Hepatocyte (in vitro differentiated cells): ENCODE measurements at regions not wholly inside any gene's neighbourhood (a gene's known extent, or its start where the extent isn't known, plus 50 kb on each side); places are given as distances from the start of the nearest gene placed in this dataset.

Experiments used
- DNase-seq: peaks from one replicate; pipeline ENCODE4 v3.0.0-alpha.2; 2016; ENCODE audit warnings: low spot score
- H2AFZ ChIP-seq: fragments of 200-600 bp; sonication (generic); 2 replicates; pipeline ENCODE4 v1.6.0; 2016; ENCODE audit warnings: antibody characterized with exemption, mild to moderate bottlenecking
- H3K27ac ChIP-seq: fragments of 200-600 bp; sonication (generic); 2 replicates; pipeline ENCODE4 v1.5.1; 2016; ENCODE audit warnings: mild to moderate bottlenecking
- H3K27me3 ChIP-seq: fragments of 200-600 bp; sonication (generic); 2 replicates; pipeline ENCODE4 v1.6.1; 2016
- H3K36me3 ChIP-seq: fragments of 200-600 bp; sonication (generic); replicated peaks from 2 replicates; pipeline ENCODE4 v1.5.1; 2016; ENCODE audit warnings: low read depth; ENCODE audit not compliant: insufficient read depth
- H3K4me1 ChIP-seq: fragments of 200-600 bp; sonication (generic); 2 replicates; pipeline ENCODE4 v1.5.1; 2016; ENCODE audit warnings: mild to moderate bottlenecking, moderate library complexity; ENCODE audit not compliant: insufficient read depth
- H3K4me2 ChIP-seq: fragments of 200-600 bp; sonication (generic); 2 replicates; pipeline ENCODE4 v1.6.0; 2016
- H3K4me3 ChIP-seq: fragments of 200-600 bp; sonication (generic); 2 replicates; pipeline ENCODE4 v1.5.1; 2016; ENCODE audit warnings: mild to moderate bottlenecking
- H3K79me2 ChIP-seq: fragments of 200-600 bp; sonication (generic); 2 replicates; pipeline ENCODE4 v1.6.0; 2017; ENCODE audit warnings: mild to moderate bottlenecking
- H3K9me2 ChIP-seq: fragments of 200-600 bp; sonication (generic); replicated peaks from 2 replicates; pipeline ENCODE4 v1.6.0; 2017; ENCODE audit warnings: mild to moderate bottlenecking; ENCODE audit not compliant: insufficient read depth
- H3K9me3 ChIP-seq: fragments of 200-600 bp; sonication (generic); 2 replicates; pipeline ENCODE4 v1.5.1; 2016; ENCODE audit warnings: low read depth, mild to moderate bottlenecking
- H4K20me1 ChIP-seq: fragments of 200-600 bp; sonication (generic); 2 replicates; pipeline ENCODE4 v1.6.0; 2016; ENCODE audit warnings: mild to moderate bottlenecking; ENCODE audit not compliant: insufficient read depth, poor library complexity, severe bottlenecking
- EZH2 ChIP-seq: fragments of 200-600 bp; sonication (generic); IDR thresholded peaks from 2 replicates; pipeline ENCODE4 v1.6.1; 2016; ENCODE audit warnings: antibody characterized with exemption, mild to moderate bottlenecking, borderline replicate concordance
- EZH2phosphoT487 ChIP-seq: fragments of 200-600 bp; sonication (generic); IDR thresholded peaks from one replicate; pipeline ENCODE4 v1.6.1; 2018; ENCODE audit warnings: antibody characterized with exemption, mild to moderate bottlenecking, low read depth, moderate library complexity; ENCODE audit not compliant: unreplicated experiment, severe bottlenecking
- WGBS: methylation state at CpG from one replicate; pipeline ENCODE4 v1.1.6; 2016; ENCODE audit warnings: low lambda C conversion rate; ENCODE audit errors: missing lambda C conversion rate; 5-methylcytosine and 5-hydroxymethylcytosine counted together
- TF ChIP-seq, protein P1 (sequence below): fragments of 200-600 bp; sonication (generic); IDR thresholded peaks from 2 replicates; pipeline ENCODE4 v1.5.1; 2016; ENCODE audit warnings: antibody characterized with exemption, mild to moderate bottlenecking; ENCODE audit not compliant: poor library complexity

DNA sequence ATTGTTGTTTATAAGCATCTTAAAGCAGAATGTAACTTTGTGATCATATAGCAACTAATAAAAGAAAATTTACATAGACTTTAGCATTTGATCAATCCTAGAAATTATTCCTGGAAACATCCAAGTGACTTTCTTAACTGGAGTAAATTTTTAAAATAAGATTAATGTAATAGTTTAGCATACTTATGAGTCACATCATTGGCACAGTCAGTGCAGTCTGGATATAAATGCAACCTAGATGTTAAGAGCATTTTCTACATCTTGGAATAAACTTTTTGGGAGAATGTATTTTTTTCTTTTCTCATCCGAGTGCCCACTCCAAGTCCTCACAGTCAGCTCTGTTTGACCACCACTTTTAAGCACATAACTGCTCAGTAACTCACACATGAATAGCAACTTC, 324.6 kb upstream of the PLSCR5 start:
- Histone ChIP-seq H4K20me1 (no peaks in the 10 kb centered on the region), H3K36me3 (no peaks in the 10 kb centered on the region), H3K9me3 (no peaks in the 10 kb centered on the region), H3K27ac (no peak overlapping the region), H3K4me1 (no peaks in the 10 kb centered on the region), H2AFZ (no peak overlapping the region), H3K9me2 (no peaks in the 10 kb centered on the region), H3K4me2 (no peak overlapping the region), H3K79me2 (no peaks in the 10 kb centered on the region), H3K4me3 (no peak overlapping the region), H3K27me3 (no peaks in the 10 kb centered on the region)
- WGBS, result 67% methylated on average over 1 of the region's 1 CpG
- no peak for TF ChIP-seq EZH2
- TF ChIP-seq, protein P1, sequence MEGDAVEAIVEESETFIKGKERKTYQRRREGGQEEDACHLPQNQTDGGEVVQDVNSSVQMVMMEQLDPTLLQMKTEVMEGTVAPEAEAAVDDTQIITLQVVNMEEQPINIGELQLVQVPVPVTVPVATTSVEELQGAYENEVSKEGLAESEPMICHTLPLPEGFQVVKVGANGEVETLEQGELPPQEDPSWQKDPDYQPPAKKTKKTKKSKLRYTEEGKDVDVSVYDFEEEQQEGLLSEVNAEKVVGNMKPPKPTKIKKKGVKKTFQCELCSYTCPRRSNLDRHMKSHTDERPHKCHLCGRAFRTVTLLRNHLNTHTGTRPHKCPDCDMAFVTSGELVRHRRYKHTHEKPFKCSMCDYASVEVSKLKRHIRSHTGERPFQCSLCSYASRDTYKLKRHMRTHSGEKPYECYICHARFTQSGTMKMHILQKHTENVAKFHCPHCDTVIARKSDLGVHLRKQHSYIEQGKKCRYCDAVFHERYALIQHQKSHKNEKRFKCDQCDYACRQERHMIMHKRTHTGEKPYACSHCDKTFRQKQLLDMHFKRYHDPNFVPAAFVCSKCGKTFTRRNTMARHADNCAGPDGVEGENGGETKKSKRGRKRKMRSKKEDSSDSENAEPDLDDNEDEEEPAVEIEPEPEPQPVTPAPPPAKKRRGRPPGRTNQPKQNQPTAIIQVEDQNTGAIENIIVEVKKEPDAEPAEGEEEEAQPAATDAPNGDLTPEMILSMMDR, result no peak
- TF ChIP-seq EZH2phosphoT487, result no peak
- DNase-seq, result no peak

DNA sequence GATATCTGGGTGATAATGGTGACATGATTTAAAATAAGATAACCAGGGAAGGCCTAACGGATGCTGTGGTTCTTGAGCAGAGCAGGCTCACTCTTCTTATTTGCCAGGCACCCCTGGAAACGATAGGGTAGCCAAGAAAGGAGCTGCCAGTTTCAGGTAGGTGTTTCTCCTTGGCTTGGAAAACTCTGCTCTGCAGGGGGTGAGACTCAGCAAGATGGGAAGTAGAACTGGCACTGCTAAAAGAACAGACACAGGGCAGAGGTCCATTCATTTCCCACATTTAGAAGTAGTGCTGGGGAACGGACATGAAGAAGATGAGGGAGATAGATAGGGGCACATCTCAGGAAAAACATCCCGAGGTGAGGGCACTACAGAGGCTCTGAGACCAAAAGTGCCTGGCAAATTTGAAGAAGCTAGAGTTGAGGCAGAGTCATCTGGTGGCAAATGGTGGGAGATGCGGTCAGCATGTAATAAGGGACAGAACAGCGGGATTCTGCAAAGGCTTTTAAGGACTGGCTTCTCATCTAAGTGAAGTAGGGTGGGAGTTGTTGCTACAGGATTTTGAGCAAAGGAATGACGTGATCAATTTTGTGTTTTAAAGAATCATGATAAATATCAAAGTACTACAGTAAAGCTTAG, 323.4 kb upstream of the PLSCR5 start:
- H3K4me3 ChIP-seq, result no peak overlapping the region
- DNase-seq, result no peak
- no peaks in the 10 kb centered on the region for H4K20me1 ChIP-seq
- no peaks in the 10 kb centered on the region for H3K27me3 ChIP-seq
- no peak overlapping the region for H3K27ac ChIP-seq
- H3K36me3 ChIP-seq, result no peaks in the 10 kb centered on the region
- no peaks in the 10 kb centered on the region for H3K79me2 ChIP-seq
- no peaks in the 10 kb centered on the region for H3K9me2 ChIP-seq
- no peaks in the 10 kb centered on the region for H3K4me1 ChIP-seq
- no peak overlapping the region for H2AFZ ChIP-seq
- no peak overlapping the region for H3K4me2 ChIP-seq
- TF ChIP-seq EZH2phosphoT487 (no peak), EZH2 (no peak)
- TF ChIP-seq, protein P1, result no peak
- no peaks in the 10 kb centered on the region for H3K9me3 ChIP-seq
- WGBS, result 78% methylated on average over 7 of the region's 7 CpGs

DNA sequence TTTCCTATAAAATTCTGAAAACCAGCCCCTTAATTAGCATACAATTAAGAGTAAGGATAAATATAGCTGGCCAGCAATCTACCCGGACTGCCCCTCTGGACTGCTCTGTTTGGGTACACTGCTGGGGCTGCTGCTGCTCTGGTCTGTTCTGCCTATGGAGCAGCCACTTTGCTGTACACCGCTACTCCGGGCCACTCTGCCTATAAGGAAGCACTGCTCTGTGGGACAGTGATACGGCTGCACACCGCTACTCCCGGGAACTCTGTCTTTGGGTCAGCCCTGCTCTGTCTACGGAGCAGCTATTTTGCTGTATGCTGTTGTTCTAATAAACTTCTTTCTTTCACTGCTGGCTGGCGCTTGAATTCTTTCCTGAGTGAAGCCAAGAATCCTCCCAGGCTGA, 316.5 kb upstream of the PLSCR5 start:
- no peak overlapping the region for H2AFZ ChIP-seq
- no peaks in the 10 kb centered on the region for H3K4me1 ChIP-seq
- no peaks in the 10 kb centered on the region for H3K79me2 ChIP-seq
- no peaks in the 10 kb centered on the region for H3K9me2 ChIP-seq
- TF ChIP-seq EZH2 (no peak), EZH2phosphoT487 (no peak)
- TF ChIP-seq, protein P1, result no peak
- 93% methylated on average over 8 of the region's 8 CpGs for WGBS
- no peak overlapping the region for H3K27ac ChIP-seq
- no peak overlapping the region for H3K4me2 ChIP-seq
- H3K9me3 ChIP-seq, result no peaks in the 10 kb centered on the region
- H3K36me3 ChIP-seq, result no peaks in the 10 kb centered on the region
- no peak overlapping the region for H3K4me3 ChIP-seq
- no peak for DNase-seq
- H3K27me3 ChIP-seq, result no peaks in the 10 kb centered on the region
- no peaks in the 10 kb centered on the region for H4K20me1 ChIP-seq
